Neural progenitor cell (in vitro differentiated cells): ENCODE measurements at regions not wholly inside any gene's neighbourhood (a gene's known extent, or its start where the extent isn't known, plus 50 kb on each side); places are given as distances from the start of the nearest gene placed in this dataset.

Experiments used
- DNase-seq: peaks from one replicate; pipeline ENCODE4 v3.0.0-alpha.2; 2016; ENCODE audit warnings: low spot score
- H2AFZ ChIP-seq: fragments of 200-600 bp; sonication (generic); replicated peaks from 2 replicates; pipeline ENCODE4 v1.6.1; 2016; ENCODE audit warnings: antibody characterized with exemption
- H3F3A ChIP-seq: fragments of 200-600 bp; sonication (generic); 2 replicates; pipeline ENCODE4 v1.6.1; 2016; ENCODE audit warnings: antibody characterized with exemption, low read depth
- H3K27ac ChIP-seq: fragments of 200-600 bp; sonication (generic); 2 replicates; pipeline ENCODE4 v1.5.1; 2016; ENCODE audit warnings: mild to moderate bottlenecking
- H3K27me3 ChIP-seq: fragments of 200-600 bp; sonication (generic); 2 replicates; pipeline ENCODE4 v1.6.1; 2016; ENCODE audit warnings: mild to moderate bottlenecking, moderate library complexity
- H3K36me3 ChIP-seq: fragments of 200-600 bp; sonication (generic); 2 replicates; pipeline ENCODE4 v1.5.1; 2016
- H3K4me1 ChIP-seq: fragments of 200-600 bp; sonication (generic); 2 replicates; pipeline ENCODE4 v1.6.1; 2016; ENCODE audit warnings: mixed run types
- H3K4me2 ChIP-seq: fragments of 200-600 bp; sonication (generic); 2 replicates; pipeline ENCODE4 v1.6.1; 2016
- H3K4me3 ChIP-seq: fragments of 200-600 bp; sonication (generic); 2 replicates; pipeline ENCODE4 v1.5.1; 2016
- H3K79me2 ChIP-seq: fragments of 200-600 bp; sonication (generic); 2 replicates; pipeline ENCODE4 v1.6.1; 2016; ENCODE audit warnings: low read depth
- H3K9ac ChIP-seq: fragments of 200-600 bp; sonication (generic); 2 replicates; pipeline ENCODE4 v1.6.1; 2016
- H3K9me3 ChIP-seq: fragments of 200-600 bp; sonication (generic); 2 replicates; pipeline ENCODE4 v1.5.1; 2016; ENCODE audit warnings: low read depth
- H4K20me1 ChIP-seq: fragments of 200-600 bp; sonication (generic); 2 replicates; pipeline ENCODE4 v1.6.1; 2016; ENCODE audit warnings: low read depth
- H3K27ac Mint-ChIP-seq: 3 replicates; pipeline ENCODE4 v1.8.0; 2021; ENCODE audit warnings: mixed read lengths
- H3K27me3 Mint-ChIP-seq: 2 replicates; pipeline ENCODE4 v1.8.0; 2022; ENCODE audit warnings: low read depth, mild to moderate bottlenecking, inconsistent platforms, moderate library complexity, mixed read lengths; ENCODE audit not compliant: insufficient read depth
- H3K36me3 Mint-ChIP-seq: 3 replicates; pipeline ENCODE4 v1.8.0; 2021; ENCODE audit warnings: mixed read lengths
- H3K4me1 Mint-ChIP-seq: 3 replicates; pipeline ENCODE4 v1.8.0; 2021; ENCODE audit warnings: mixed read lengths
- H3K4me3 Mint-ChIP-seq: 3 replicates; pipeline ENCODE4 v1.8.0; 2021; ENCODE audit warnings: mild to moderate bottlenecking, moderate library complexity, mixed read lengths
- H3K9me3 Mint-ChIP-seq: 3 replicates; pipeline ENCODE4 v1.8.0; 2020; ENCODE audit warnings: mixed read lengths
- CTCF ChIP-seq: fragments of 200-600 bp; sonication (generic); IDR thresholded peaks from 2 replicates; pipeline ENCODE4 v1.5.1; 2017; ENCODE audit warnings: antibody characterized with exemption, mild to moderate bottlenecking
- EZH2 ChIP-seq: fragments of 200-600 bp; sonication (generic); IDR thresholded peaks from 2 replicates; pipeline ENCODE4 v1.6.1; 2017; ENCODE audit warnings: antibody characterized with exemption, mild to moderate bottlenecking, moderate library complexity
- EZH2phosphoT487 ChIP-seq: fragments of 200-600 bp; sonication (generic); IDR thresholded peaks from 2 replicates; pipeline ENCODE4 v1.6.1; 2017; ENCODE audit warnings: antibody characterized with exemption

- no peak for TF ChIP-seq EZH2
- no peak for TF ChIP-seq CTCF
- no peak for TF ChIP-seq EZH2phosphoT487
- H3K36me3 ChIP-seq = no peaks in the 10 kb centered on the region
- Mint-ChIP-seq H3K27me3 (peaks cover 2% of the 10 kb centered on the region), H3K9me3 (no peaks in the 10 kb centered on the region), H3K27ac (no peak overlapping the region), H3K4me3 (no peak overlapping the region), H3K36me3 (no peaks in the 10 kb centered on the region), H3K4me1 (no peaks in the 10 kb centered on the region)
- no peak overlapping the region for H2AFZ ChIP-seq
- H4K20me1 ChIP-seq = no peaks in the 10 kb centered on the region
- H3K27me3 ChIP-seq = no peaks in the 10 kb centered on the region
- H3K9ac ChIP-seq = no peak overlapping the region
- no peaks in the 10 kb centered on the region for H3K4me1 ChIP-seq
- H3K4me2 ChIP-seq = no peak overlapping the region
- H3K27ac ChIP-seq = no peak overlapping the region
- H3K79me2 ChIP-seq = no peaks in the 10 kb centered on the region
- DNase-seq = no peak
- H3K9me3 ChIP-seq = no peaks in the 10 kb centered on the region
- no peaks in the 10 kb centered on the region for H3F3A ChIP-seq
- H3K4me3 ChIP-seq = no peak overlapping the region
Observed at GRCh38 chr9:107647141-107647540, 157.6 kb upstream of the KLF4 start.

- Histone ChIP-seq H3K79me2 (no peaks in the 10 kb centered on the region), H3K4me3 (no peak overlapping the region), H3K9me3 (no peaks in the 10 kb centered on the region), H4K20me1 (no peaks in the 10 kb centered on the region), H3K36me3 (no peaks in the 10 kb centered on the region), H3K4me2 (no peak overlapping the region), H3F3A (no peaks in the 10 kb centered on the region), H3K27ac (no peak overlapping the region), H3K9ac (no peak overlapping the region), H3K27me3 (no peaks in the 10 kb centered on the region), H3K4me1 (no peaks in the 10 kb centered on the region), H2AFZ (no peak overlapping the region)
- Mint-ChIP-seq H3K9me3 (no peaks in the 10 kb centered on the region), H3K27ac (no peak overlapping the region), H3K27me3 (peaks cover 5% of the 10 kb centered on the region), H3K36me3 (no peaks in the 10 kb centered on the region), H3K4me3 (no peak overlapping the region), H3K4me1 (no peaks in the 10 kb centered on the region)
- DNase-seq = no peak
- no peak for TF ChIP-seq EZH2phosphoT487
- no peak for TF ChIP-seq EZH2
- TF ChIP-seq CTCF = no peak
Observed at GRCh38 chr9:107645464-107645833, 155.9 kb upstream of the KLF4 start.

- H3K36me3 ChIP-seq = no peaks in the 10 kb centered on the region
- no peaks in the 10 kb centered on the region for H3K9me3 ChIP-seq
- H3K4me1 Mint-ChIP-seq = peaks cover 2% of the 10 kb centered on the region
- no peaks in the 10 kb centered on the region for H3K4me1 ChIP-seq
- H3K4me3 Mint-ChIP-seq = no peak overlapping the region
- no peak overlapping the region for H3K27ac Mint-ChIP-seq
- H3K36me3 Mint-ChIP-seq = no peaks in the 10 kb centered on the region
- no peak overlapping the region for H3K9ac ChIP-seq
- H4K20me1 ChIP-seq = no peaks in the 10 kb centered on the region
- no peaks in the 10 kb centered on the region for H3K79me2 ChIP-seq
- H3K4me3 ChIP-seq = no peak overlapping the region
- H3K27me3 ChIP-seq = no peaks in the 10 kb centered on the region
- H3F3A ChIP-seq = no peaks in the 10 kb centered on the region
- H3K27me3 Mint-ChIP-seq = peaks cover 7% of the 10 kb centered on the region
- no peak for DNase-seq
- H2AFZ ChIP-seq = no peak overlapping the region
- TF ChIP-seq CTCF = no peak
- no peaks in the 10 kb centered on the region for H3K9me3 Mint-ChIP-seq
- no peak overlapping the region for H3K27ac ChIP-seq
- no peak overlapping the region for H3K4me2 ChIP-seq
Observed at GRCh38 chr9:107644733-107645463, 155.3 kb upstream of the KLF4 start.
